ENCODE measurements at regions not wholly inside any gene's neighbourhood (a gene's known extent, or its start where the extent isn't known, plus 50 kb on each side); places are given as distances from the start of the nearest gene placed in this dataset.

GRCh38 chr15:97502038-97502437 lies 458.5 kb upstream of the ARRDC4 start:
- Histone ChIP-seq H3K4me1 (ENCODE audit: insufficient read depth) (no peaks in the 10 kb centered on the region), H3K9me3 (no peaks in the 10 kb centered on the region)
- DNase-seq: no peak

GRCh38 chr15:97504031-97504792 lies 456.3 kb upstream of the ARRDC4 start:
- Histone ChIP-seq H3K36me3 (no peaks in the 10 kb centered on the region), H3K9me3 (no peaks in the 10 kb centered on the region), H3K27me3 (no peaks in the 10 kb centered on the region), H3K4me3 (no peak overlapping the region), H3K4me1 (ENCODE audit: insufficient read depth) (no peaks in the 10 kb centered on the region), H3K27ac (no peak overlapping the region)
- intact Hi-C loops (cut with DNase I): no loop called here
- DNase-seq: no peak
- TF ChIP-seq EP300 (IDR thresholded peaks at IDR 0.05) (no peak), CTCF (IDR thresholded peaks at IDR 0.05) (no peak), POLR2A (IDR thresholded peaks at IDR 0.05) (no peak)
- WGBS, 3 donors: 50 to 68% (median 51%) methylated on average over 6 of the region's 6 CpGs

More at GRCh38 chr15:97502038-97502437, 458.5 kb upstream of the ARRDC4 start:
- no peak for TF ChIP-seq EP300 (IDR thresholded peaks at IDR 0.05)
- TF ChIP-seq CTCF (IDR thresholded peaks at IDR 0.05): no peak
- TF ChIP-seq POLR2A (IDR thresholded peaks at IDR 0.05): no peak
- H3K27me3 ChIP-seq: no peaks in the 10 kb centered on the region
- H3K27ac ChIP-seq: no peak overlapping the region
- no peaks in the 10 kb centered on the region for H3K36me3 ChIP-seq
- WGBS, 3 donors: 51 to 63% (median 61%) methylated on average over 2 of the region's 2 CpGs
- no peak overlapping the region for H3K4me3 ChIP-seq
- intact Hi-C loops (cut with DNase I): no loop called here

- Histone ChIP-seq H3K9me3 (no peaks in the 10 kb centered on the region), H3K27ac (no peak overlapping the region), H3K36me3 (no peaks in the 10 kb centered on the region), H3K4me1 (ENCODE audit: insufficient read depth) (no peaks in the 10 kb centered on the region), H3K27me3 (no peaks in the 10 kb centered on the region), H3K4me3 (no peak overlapping the region)
- TF ChIP-seq CTCF (IDR thresholded peaks at IDR 0.05): no peak
- TF ChIP-seq POLR2A (IDR thresholded peaks at IDR 0.05): no peak
- no peak for TF ChIP-seq EP300 (IDR thresholded peaks at IDR 0.05)
- intact Hi-C loops (cut with DNase I): no loop called here
- 86 to 87% (median 87%) methylated on average over 2 of the region's 2 CpGs for WGBS, 3 donors
- no peak for DNase-seq
Observed at GRCh38 chr15:97517737-97518136, 442.8 kb upstream of the ARRDC4 start.

GRCh38 chr15:97520689-97521088 lies 439.8 kb upstream of the ARRDC4 start:
- Histone ChIP-seq H3K4me3 (no peak overlapping the region), H3K36me3 (no peaks in the 10 kb centered on the region), H3K4me1 (ENCODE audit: insufficient read depth) (no peaks in the 10 kb centered on the region), H3K9me3 (no peaks in the 10 kb centered on the region), H3K27me3 (no peaks in the 10 kb centered on the region), H3K27ac (no peak overlapping the region)
- WGBS, 3 donors: 32 to 64% (median 44%) methylated on average over 4 of the region's 4 CpGs
- TF ChIP-seq EP300 (IDR thresholded peaks at IDR 0.05): no peak
- TF ChIP-seq CTCF (IDR thresholded peaks at IDR 0.05): no peak
- TF ChIP-seq POLR2A (IDR thresholded peaks at IDR 0.05): no peak
- no peak for DNase-seq
- intact Hi-C loops (cut with DNase I): no loop called here

All from ovary (tissue), 7 donors.